Neural cell (in vitro differentiated cells): ENCODE measurements at regions not wholly inside any gene's neighbourhood (a gene's known extent, or its start where the extent isn't known, plus 50 kb on each side); places are given as distances from the start of the nearest gene placed in this dataset.

Source experiments
- CTCF ChIP-seq: fragments of 450-650 bp; IDR thresholded peaks from 2 replicates; pipeline ENCODE4 v1.5.1; 2014; ENCODE audit warnings: antibody characterized with exemption, mild to moderate bottlenecking, moderate library complexity; ENCODE audit not compliant: poor library complexity, severe bottlenecking
- EP300 ChIP-seq: fragments of 450-650 bp; conservative IDR thresholded peaks from 2 replicates; pipeline ENCODE4 v1.6.1; 2014; ENCODE audit warnings: antibody characterized with exemption, mild to moderate bottlenecking, moderate library complexity; ENCODE audit not compliant: poor library complexity, severe bottlenecking
- EZH2 ChIP-seq: fragments of 200-600, 300-800 bp; shearing (Covaris generic), sonication (generic); IDR thresholded peaks from 2 replicates; pipeline ENCODE4 v1.6.1; 2014; ENCODE audit warnings: antibody characterized with exemption, low read length, borderline replicate concordance, mild to moderate bottlenecking; ENCODE audit not compliant: insufficient read depth, poor library complexity, severe bottlenecking
- POLR2AphosphoS5 ChIP-seq: IDR thresholded peaks from 2 replicates; pipeline ENCODE4 v1.6.1; 2012
- REST ChIP-seq: IDR thresholded peaks from 2 replicates; pipeline ENCODE4 v1.6.1; 2012; ENCODE audit warnings: borderline replicate concordance
- SMC3 ChIP-seq: fragments of 450-650 bp; conservative IDR thresholded peaks from 2 replicates; pipeline ENCODE4 v1.6.1; 2014; ENCODE audit warnings: antibody characterized with exemption, mild to moderate bottlenecking, moderate library complexity; ENCODE audit not compliant: poor library complexity
- TAF1 ChIP-seq: IDR thresholded peaks from 2 replicates; pipeline ENCODE4 v1.6.1; 2012; ENCODE audit warnings: low read depth

- TF ChIP-seq EZH2 (no peak), CTCF (no peak), SMC3 (no peak), EP300 (no peak), REST (no peak), TAF1 (no peak), POLR2AphosphoS5 (no peak)
Observed at GRCh38 chr12:91866566-91866965, 279.1 kb downstream of the BTG1 start.
